ENCODE measurements at regions not wholly inside any gene's neighbourhood (a gene's known extent, or its start where the extent isn't known, plus 50 kb on each side); places are given as distances from the start of the nearest gene placed in this dataset.

DNA sequence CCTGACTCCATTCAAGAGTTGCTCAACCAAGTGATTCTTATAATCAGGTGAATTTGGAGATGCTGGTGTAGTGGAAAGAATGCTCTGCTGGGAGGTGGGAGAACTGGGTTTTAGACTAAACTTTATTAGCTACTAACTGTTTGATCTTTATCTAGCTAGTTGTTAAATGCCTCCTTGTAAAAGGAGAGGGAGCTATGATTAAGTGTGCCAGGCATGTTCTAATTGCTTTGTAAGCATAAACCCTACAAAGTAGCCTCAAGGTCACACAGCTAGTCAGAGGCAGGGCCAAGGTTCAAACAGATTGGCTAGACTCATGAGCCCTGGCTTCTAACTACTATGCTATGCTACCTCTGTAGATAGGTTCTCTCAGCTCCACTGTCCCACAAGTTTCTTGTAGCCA, 105.5 kb downstream of the NXPE2 start:
- TF ChIP-seq CTCF (IDR thresholded peaks at IDR 0.05) = no peak
- TF ChIP-seq POLR2A (IDR thresholded peaks at IDR 0.05) = no peak

All from testis (tissue), 2 donors.